ENCODE measurements at regions not wholly inside any gene's neighbourhood (a gene's known extent, or its start where the extent isn't known, plus 50 kb on each side); places are given as distances from the start of the nearest gene placed in this dataset.
"Not testable (repeated sequence)": the region's sequence is repeated elsewhere in the genome, so short reads cannot be mapped to it uniquely, and the experiment has no call there.

- ChIA-PET POLR2A (no interaction called here), CTCF (no interaction called here)
- Mint-ChIP-seq H3K36me3 (ENCODE audit: low read depth) (no peaks in the 10 kb centered on the region), H3K27me3 (peaks cover 2% of the 10 kb centered on the region), H3K4me3 (no peak overlapping the region), H3K27ac (no peak overlapping the region), H3K9me3 (peaks cover 2% of the 10 kb centered on the region), H3K4me1 (no peaks in the 10 kb centered on the region)
- no peak for DNase-seq
Measured at GRCh38 chr20:56764671-56765070, 135.6 kb downstream of the TFAP2C start.

- peaks cover 2% of the 10 kb centered on the region for H3K9me3 Mint-ChIP-seq
- H3K27ac Mint-ChIP-seq: no peak overlapping the region
- no peak overlapping the region for H3K4me3 Mint-ChIP-seq
- no peaks in the 10 kb centered on the region for H3K4me1 Mint-ChIP-seq
- H3K36me3 Mint-ChIP-seq (ENCODE audit: low read depth): no peaks in the 10 kb centered on the region
- ChIA-PET CTCF (no interaction called here), POLR2A (no interaction called here)
- DNase-seq: no peak
- H3K27me3 Mint-ChIP-seq: peaks cover 2% of the 10 kb centered on the region
Measured at GRCh38 chr20:56765172-56766073, 136.3 kb downstream of the TFAP2C start.

DNA sequence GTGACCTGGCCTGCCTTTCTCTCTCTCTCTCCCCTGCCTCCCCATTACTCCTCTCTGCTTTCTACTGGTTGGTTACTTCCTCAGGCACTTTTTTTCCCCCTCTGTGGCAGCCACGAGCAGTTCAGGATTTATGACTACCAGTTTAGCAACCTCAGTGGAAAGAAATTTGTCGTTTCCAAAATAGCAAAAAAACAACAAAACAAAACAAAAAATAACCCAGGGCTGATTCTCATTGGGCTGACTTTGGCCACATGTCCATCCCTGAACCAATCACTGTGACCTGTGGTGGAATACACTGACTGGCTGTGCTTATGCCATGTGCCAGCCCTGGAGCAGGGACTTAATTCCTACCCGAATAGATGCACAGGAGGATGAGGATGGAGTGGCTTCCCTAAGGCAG is 137.4 kb downstream of the TFAP2C start:
- Mint-ChIP-seq H3K9me3 (peaks cover 2% of the 10 kb centered on the region), H3K27ac (no peak overlapping the region), H3K4me1 (no peaks in the 10 kb centered on the region), H3K4me3 (no peak overlapping the region), H3K36me3 (ENCODE audit: low read depth) (no peaks in the 10 kb centered on the region), H3K27me3 (peaks cover 2% of the 10 kb centered on the region)
- CTCF ChIA-PET: no interaction called here
- POLR2A ChIA-PET: no interaction called here
- no peak for DNase-seq

DNA sequence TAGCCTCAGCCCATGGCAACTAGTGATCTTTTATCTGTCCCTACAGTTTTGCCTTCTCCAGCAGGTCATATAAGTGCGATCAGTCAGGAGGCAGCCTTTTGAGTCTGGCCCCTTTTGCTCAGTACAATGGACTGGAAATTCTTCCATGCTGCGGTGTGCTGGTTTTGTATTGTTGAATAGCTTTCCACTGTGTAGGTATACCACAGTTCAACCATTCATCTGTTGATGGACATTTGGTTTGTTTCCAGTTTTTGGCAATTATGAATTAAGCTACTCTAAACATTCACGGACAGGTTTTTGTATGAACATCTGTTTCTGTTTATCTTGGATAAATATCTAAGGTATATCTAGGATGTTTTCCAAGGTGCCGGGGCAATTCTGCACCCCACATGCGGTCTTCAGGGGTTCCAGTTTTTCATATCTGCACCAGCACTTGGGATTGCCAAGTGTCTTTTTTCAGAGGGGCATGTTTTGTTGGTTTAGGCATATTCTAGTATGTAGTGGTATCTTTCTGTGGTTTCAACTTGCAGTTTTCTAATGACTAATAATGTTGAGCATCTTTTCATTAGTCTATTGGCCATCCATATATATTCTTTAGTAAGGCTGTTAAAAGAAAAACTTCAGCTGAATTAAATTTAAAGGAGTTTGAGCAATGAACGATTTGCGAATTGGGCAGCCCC is 141.0 kb downstream of the TFAP2C start:
- DNase-seq: no peak
- CTCF ChIA-PET: interaction anchor here (0.7 kb wide), 1 partner anchor 11 kb away, joined by 3 read pairs; no protein-coding TSS in a partner anchor
- POLR2A ChIA-PET: no interaction called here

GRCh38 chr20:56773749-56774148 is 144.6 kb downstream of the TFAP2C start:
- POLR2A ChIA-PET: no interaction called here
- Mint-ChIP-seq H3K27ac (no peak overlapping the region), H3K36me3 (ENCODE audit: low read depth) (no peaks in the 10 kb centered on the region), H3K27me3 (no peaks in the 10 kb centered on the region), H3K4me3 (no peak overlapping the region), H3K9me3 (no peaks in the 10 kb centered on the region), H3K4me1 (peaks cover 9% of the 10 kb centered on the region)
- CTCF ChIA-PET: interaction anchor here (0.6 kb wide), 1 partner anchor 220 kb away, joined by 3 read pairs; no protein-coding TSS in a partner anchor
- DNase-seq: no peak

More for the DNA sequence above, 141.0 kb downstream of the TFAP2C start:
- H3K36me3 Mint-ChIP-seq (ENCODE audit: low read depth): no peaks in the 10 kb centered on the region
- no peaks in the 10 kb centered on the region for H3K4me1 Mint-ChIP-seq
- no peaks in the 10 kb centered on the region for H3K9me3 Mint-ChIP-seq
- H3K27me3 Mint-ChIP-seq: peaks cover 2% of the 10 kb centered on the region
- H3K4me3 Mint-ChIP-seq: no peak overlapping the region
- H3K27ac Mint-ChIP-seq: no peak overlapping the region

DNA sequence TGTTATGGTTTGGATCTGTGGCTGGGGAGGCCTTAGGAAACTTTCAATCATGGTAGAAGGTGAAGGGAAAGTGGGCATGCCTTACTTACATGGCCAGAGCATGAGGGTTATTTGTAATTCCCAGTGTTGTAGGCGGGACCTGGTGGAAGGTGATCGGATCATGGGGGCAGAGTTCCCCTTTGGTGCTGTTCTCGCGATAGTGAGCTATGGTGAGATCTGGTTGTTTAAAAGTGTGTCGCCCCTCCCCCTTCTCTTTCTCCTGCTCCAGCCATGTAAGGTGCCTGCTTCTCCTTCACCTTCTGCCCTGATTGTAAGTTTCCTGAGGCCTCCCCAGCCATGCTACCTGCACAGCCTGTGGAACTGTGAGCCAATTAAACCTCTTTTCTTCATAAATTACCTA is 145.8 kb downstream of the TFAP2C start:
- H3K27ac Mint-ChIP-seq: no peak overlapping the region

DNA sequence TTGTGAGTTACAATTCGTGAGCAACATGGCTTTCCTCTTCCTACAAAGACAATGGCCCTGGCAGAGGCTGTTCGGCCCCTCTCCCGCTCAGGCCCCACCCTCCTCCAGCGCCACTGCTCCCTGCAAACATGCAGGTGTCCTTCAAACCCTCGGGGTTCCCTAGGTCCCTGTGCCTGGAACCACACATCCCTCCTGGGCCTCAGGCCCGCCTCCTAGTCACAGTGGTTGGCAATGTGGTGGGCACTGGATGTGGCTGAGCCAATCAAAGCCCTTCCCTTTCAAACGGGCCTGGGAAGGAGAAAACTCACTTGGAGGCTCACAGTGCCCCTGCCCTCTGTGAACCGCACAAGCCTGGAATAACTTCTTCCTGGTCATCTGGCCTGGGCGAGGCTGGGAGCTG is 147.2 kb downstream of the TFAP2C start:
- no peak for DNase-seq
- Mint-ChIP-seq H3K9me3 (no peaks in the 10 kb centered on the region), H3K4me3 (no peak overlapping the region), H3K27ac (no peak overlapping the region), H3K4me1 (peaks cover 23% of the 10 kb centered on the region), H3K36me3 (ENCODE audit: low read depth) (no peaks in the 10 kb centered on the region), H3K27me3 (no peaks in the 10 kb centered on the region)
- POLR2A ChIA-PET: no interaction called here
- CTCF ChIA-PET: no interaction called here

More for the DNA sequence above, 145.8 kb downstream of the TFAP2C start:
- Mint-ChIP-seq H3K9me3 (no peaks in the 10 kb centered on the region), H3K4me3 (no peak overlapping the region), H3K27me3 (no peaks in the 10 kb centered on the region), H3K4me1 (peaks cover 18% of the 10 kb centered on the region), H3K36me3 (ENCODE audit: low read depth) (no peaks in the 10 kb centered on the region)
- no peak for DNase-seq
- ChIA-PET POLR2A (no interaction called here), CTCF (no interaction called here)

- H3K4me1 Mint-ChIP-seq: peaks cover 26% of the 10 kb centered on the region
- H3K9me3 Mint-ChIP-seq: no peaks in the 10 kb centered on the region
- H3K4me3 Mint-ChIP-seq: peak overlapping the region; percentile 45
- ChIA-PET CTCF (no interaction called here), POLR2A (no interaction called here)
- peak; percentile 70 for DNase-seq
- H3K27ac Mint-ChIP-seq: peak overlapping the region; percentile 92
- no peaks in the 10 kb centered on the region for H3K27me3 Mint-ChIP-seq
- H3K36me3 Mint-ChIP-seq (ENCODE audit: low read depth): no peaks in the 10 kb centered on the region
Measured at GRCh38 chr20:56778765-56779195, 149.7 kb downstream of the TFAP2C start.

DNA sequence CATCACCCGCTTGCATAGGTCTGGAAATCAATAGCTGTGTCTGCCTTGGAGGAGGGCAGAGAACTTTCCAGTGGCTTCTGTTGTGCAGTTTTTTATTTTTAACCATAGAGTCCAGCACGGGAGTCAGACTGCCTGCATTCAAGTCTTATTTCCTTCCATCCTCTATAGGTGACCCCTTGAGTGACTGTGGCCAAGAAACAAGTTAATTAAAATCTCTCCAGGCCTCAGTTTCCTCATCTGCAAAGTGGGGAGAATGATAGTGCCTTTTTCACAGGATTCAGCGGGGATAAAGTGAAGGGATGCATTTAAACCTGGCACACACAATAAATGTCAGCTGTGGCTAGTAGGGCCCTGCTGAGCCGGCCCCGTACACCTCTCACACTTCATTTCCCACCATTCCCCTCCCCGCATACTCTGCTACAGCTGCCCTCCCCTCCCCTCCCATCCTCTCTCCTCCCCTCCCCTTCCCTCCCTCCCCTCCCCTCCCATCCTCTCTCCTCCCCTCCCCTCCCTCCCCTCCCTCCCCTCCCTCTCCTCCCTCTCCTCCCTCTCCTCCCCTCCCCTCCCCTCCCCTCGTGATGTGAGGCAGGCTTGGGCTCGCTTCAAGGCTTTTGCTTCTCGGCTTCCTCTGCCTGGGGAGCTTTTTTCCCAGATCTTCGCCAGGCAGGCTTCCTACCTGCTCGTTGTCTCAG is 150.5 kb downstream of the TFAP2C start:
- ChIA-PET POLR2A (no interaction called here), CTCF (no interaction called here)
- Mint-ChIP-seq H3K36me3 (ENCODE audit: low read depth) (no peaks in the 10 kb centered on the region), H3K4me3 (peak overlapping the region; percentile 45), H3K9me3 (no peaks in the 10 kb centered on the region), H3K27me3 (no peaks in the 10 kb centered on the region), H3K4me1 (peaks cover 26% of the 10 kb centered on the region), H3K27ac (peak overlapping the region; percentile 92)
- DNase-seq: no peak

DNA sequence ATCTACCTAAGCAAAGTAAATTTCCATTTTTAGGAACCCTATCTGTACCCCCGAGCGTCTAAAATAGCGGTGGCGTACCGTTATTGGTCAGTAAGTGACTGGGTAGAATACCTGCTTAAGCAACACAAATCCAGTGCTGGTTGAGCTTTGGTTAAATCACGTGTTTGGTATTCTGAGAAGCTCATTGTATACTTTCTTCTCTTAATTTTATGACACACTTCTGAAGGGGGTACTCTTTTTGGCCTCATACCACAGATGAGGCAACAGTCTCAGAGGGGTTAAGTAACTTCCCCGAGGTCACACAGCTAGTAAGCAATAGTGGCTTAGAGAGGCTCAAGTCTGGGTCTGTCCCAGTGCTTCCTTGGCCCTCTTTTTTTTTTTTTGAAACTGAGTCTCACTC is 151.2 kb downstream of the TFAP2C start:
- Mint-ChIP-seq H3K36me3 (ENCODE audit: low read depth) (no peaks in the 10 kb centered on the region), H3K27ac (peak overlapping the region; percentile 86), H3K4me3 (no peak overlapping the region), H3K9me3 (no peaks in the 10 kb centered on the region), H3K27me3 (peaks cover 4% of the 10 kb centered on the region), H3K4me1 (peaks cover 26% of the 10 kb centered on the region)
- CTCF ChIA-PET: interaction anchor here (1.1 kb wide), 1 partner anchor 10 kb away, joined by 3 read pairs; no protein-coding TSS in a partner anchor
- POLR2A ChIA-PET: no interaction called here
- no peak for DNase-seq

GRCh38 chr20:56781108-56781739 is 152.1 kb downstream of the TFAP2C start:
- Mint-ChIP-seq H3K36me3 (ENCODE audit: low read depth) (no peaks in the 10 kb centered on the region), H3K4me1 (peaks cover 26% of the 10 kb centered on the region), H3K9me3 (no peaks in the 10 kb centered on the region), H3K4me3 (no peak overlapping the region), H3K27ac (peak overlapping the region; percentile 36), H3K27me3 (peaks cover 4% of the 10 kb centered on the region)
- ChIA-PET POLR2A (no interaction called here), CTCF (interaction anchor here (1.1 kb wide), 1 partner anchor 11 kb away, joined by 3 read pairs; no protein-coding TSS in a partner anchor)
- DNase-seq: no peak

GRCh38 chr20:56781987-56782560 is 153.0 kb downstream of the TFAP2C start:
- H3K27me3 Mint-ChIP-seq; POLR2A ChIA-PET; H3K9me3 Mint-ChIP-seq; DNase-seq; CTCF ChIA-PET; H3K27ac Mint-ChIP-seq; H3K36me3 Mint-ChIP-seq (ENCODE audit: low read depth); H3K4me3 Mint-ChIP-seq: not testable (repeated sequence)
- H3K4me1 Mint-ChIP-seq: peaks cover 26% of the 10 kb centered on the region
